Inflammatory macrophage treated with lipopolysaccharide for 1 hour (primary cell): ENCODE measurements at regions not wholly inside any gene's neighbourhood (a gene's known extent, or its start where the extent isn't known, plus 50 kb on each side); places are given as distances from the start of the nearest gene placed in this dataset.
"Not testable (repeated sequence)": the region's sequence is repeated elsewhere in the genome, so short reads cannot be mapped to it uniquely, and the experiment has no call there.

Experiments
- DNase-seq, 2 donors: peaks; one replicate each; pipeline ENCODE4 v3.0.0-alpha.2; 2020 to 2022

GRCh38 chr2:212858496-212858895 is 292.9 kb downstream of the IKZF2 start:
- no peak for DNase-seq

DNA sequence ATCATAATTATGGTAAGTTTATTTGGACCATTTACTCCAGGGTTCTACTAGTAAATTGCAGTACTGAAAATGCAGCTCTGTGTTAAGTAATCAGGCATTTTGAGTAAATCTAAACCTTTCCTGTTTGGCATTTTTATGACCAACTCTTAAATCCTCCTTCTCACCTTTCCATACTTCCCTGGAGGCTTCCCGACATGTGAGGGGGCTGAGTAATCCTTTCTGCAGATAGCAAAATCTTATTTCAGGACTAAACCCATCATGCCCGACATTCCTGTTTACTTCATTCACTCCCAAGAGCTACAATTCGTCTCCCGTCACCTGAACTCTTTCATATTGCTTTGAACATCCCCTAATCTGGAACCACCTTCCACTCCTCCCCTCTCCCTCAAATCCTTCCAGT is 296.6 kb downstream of the IKZF2 start:
- no peak for DNase-seq

DNA sequence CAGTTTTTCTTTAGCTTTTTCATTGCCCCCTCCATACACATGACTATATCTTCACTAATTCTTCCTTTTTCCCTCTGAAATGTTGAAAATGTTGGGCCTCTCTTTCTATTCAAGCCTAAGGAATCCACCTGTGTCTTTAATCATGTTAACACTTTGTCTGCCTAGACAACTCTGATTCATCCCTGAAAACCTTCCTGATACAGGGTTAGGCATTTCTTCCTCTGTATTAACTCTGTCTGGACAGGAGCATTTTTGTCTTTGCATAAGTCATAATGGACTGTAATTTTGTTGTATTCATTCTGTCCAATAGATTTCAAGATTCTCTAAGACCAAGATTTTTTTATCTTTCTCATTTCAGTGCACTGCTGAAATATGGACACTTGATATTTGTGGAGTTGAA is 297.3 kb downstream of the IKZF2 start:
- no peak for DNase-seq

- no peak for DNase-seq
These were observed 305.5 kb downstream of the IKZF2 start for GRCh38 chr2:212845941-212846340.

DNA sequence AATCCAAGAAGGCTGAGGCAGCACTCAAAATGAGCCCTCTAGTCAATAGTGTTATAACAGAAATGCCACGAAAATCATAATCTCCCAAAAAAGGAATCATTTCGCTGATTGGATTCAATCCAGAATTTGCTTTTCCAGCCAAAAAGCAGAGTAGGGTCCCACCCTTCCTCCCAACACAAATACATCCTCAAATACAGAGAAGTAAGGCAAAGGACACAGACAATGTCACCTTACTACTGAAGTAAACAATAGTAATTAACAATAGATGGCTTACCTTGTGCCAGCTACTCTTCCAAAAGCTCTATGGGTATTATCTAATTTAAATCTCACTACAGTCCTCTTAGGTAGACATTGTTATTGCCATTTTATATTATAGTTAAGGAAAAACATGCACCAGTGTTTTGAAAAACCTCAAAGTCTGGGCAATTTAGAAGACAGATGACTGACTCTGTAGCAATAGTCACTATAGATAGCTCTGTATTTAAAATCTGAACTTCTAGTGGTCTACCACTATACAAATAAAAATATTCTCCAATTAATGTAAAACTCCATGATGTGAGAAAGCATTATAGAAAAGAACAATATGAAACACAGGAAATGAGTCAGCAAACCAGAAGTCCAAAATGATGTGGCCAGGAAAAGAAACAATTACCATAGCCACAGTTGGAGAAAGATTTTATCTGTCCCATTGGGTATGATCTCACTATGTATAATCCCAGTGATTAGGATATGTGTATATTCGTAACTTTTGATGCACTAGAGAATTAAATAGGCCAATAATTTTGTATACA is 305.0 kb upstream of the ERBB4 start:
- no peak for DNase-seq

GRCh38 chr2:212842544-212843185 is 304.1 kb upstream of the ERBB4 start:
- DNase-seq: no peak

DNA sequence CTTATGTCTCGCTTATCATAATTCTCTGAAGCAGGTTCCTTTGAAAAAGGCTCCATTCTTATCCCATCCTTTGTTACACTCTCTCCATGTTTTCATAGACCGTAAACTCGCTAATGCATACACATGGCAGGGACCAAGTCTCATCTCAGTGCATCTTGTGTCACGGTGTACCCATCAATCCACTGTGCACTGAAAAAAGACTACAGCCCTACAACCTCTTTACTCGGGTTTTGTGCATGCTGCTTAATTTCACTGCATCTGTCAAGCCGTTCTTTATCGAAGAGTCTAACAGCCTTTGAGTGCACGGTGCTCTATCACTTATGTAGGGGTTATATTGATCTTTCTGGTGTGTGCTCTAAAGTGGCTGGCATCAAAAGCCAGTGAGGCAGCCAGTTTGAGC is 302.9 kb upstream of the ERBB4 start:
- DNase-seq: no peak

GRCh38 chr2:212832211-212833195 is 293.9 kb upstream of the ERBB4 start:
- DNase-seq: no peak

GRCh38 chr2:212831671-212832199 is 293.1 kb upstream of the ERBB4 start:
- no peak for DNase-seq

GRCh38 chr2:212816267-212816666 is 277.7 kb upstream of the ERBB4 start:
- no peak for DNase-seq

DNA sequence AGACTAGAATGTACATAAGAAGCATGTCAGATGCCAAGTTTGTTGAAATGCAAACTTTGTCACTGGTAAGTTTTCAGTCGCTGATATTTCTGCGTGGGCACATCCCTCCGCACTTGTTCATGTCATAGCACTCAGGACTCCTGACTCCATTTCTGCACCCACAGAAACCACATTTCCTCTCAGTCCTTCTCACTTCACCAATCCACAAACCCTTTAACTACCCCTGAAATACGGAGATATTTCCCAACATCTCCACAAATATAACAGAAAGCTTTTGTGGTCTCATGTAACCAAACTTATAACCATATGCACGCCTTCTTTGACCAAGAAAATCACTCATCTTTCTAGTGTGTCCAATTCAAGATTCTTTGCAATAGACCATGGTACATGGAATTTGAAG is 276.9 kb upstream of the ERBB4 start:
- no peak for DNase-seq

DNA sequence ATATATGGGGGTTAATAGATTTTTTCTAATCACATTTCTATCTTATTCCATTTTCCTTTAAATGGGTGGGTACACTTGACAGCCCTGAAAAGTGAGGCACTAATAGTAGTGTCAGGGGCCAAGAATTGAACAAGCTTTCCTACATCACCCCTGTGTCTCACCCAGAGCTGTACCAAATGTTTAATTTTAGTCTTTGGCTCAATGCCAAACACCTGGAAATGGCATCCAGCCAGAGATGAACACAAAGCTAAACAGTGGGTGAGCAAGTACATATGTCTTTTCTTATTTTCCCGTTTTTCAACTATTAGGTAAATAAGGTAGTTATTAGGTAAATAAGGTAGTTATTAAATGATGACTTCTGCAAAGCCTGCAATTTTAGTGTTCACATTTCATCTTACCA is 276.3 kb upstream of the ERBB4 start:
- no peak for DNase-seq

DNA sequence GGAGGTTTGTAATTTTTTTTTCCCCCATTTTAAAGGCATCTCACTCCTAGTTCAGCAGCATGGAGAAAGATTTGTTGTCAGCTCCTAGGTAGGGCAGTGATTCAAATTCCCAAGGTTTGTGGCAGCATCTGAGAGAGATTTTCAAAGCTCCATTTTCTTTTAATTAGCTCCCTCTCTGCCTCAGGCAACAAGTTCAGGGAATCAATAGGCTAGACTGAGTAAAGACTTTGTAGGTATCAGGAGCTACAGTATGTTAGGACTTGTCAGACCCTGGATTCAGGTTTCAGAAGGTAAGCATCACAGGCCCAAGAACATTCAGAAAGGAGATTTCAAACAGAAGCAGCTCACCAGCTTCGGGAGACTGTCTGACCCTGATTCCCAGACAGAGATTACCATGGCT is 273.3 kb upstream of the ERBB4 start:
- no peak for DNase-seq

- DNase-seq: no peak
These were observed 272.6 kb upstream of the ERBB4 start for GRCh38 chr2:212811036-212811805.

GRCh38 chr2:212797484-212798205 is 259.0 kb upstream of the ERBB4 start:
- DNase-seq: no peak

DNA sequence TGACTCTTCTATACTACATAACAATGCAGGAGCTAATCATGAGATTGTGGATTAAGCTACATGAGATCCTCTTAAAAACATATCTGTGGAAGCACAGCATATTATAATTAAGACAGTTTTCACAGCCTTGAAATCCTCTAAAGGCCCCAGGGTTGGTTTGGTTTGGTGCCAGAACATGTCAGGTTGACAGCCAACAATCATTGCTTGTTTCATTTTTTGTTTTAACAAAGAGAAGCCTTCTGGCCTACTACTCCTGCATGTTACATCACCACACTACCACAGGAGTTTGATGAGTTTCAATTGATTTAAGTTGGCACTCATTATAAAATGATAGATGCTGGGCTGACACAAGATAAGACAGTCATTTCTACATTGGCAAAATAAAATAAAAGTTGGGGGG is 255.9 kb upstream of the ERBB4 start:
- no peak for DNase-seq

DNA sequence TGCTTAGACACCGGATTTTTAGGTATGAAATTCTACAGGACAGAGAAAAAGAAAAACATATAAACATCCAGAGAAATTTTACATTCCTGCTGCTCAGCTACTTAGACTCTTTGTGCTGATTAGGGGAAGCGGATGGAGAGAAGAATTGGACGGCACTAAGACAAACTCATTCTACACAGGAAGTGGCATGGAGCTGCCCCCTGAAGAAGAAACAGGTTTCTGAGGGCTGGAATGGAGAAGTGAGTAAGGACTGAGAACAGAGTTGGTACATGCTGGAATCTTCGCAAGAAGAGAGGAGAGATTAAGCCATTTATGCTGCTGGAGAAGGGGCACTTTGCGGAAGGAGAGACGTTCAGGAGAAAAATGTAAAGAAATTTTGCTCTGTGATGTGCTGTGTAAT is 253.0 kb upstream of the ERBB4 start:
- DNase-seq: no peak

GRCh38 chr2:212786088-212786487 is 247.5 kb upstream of the ERBB4 start:
- not testable (repeated sequence) for DNase-seq

GRCh38 chr2:212777020-212777491 is 238.5 kb upstream of the ERBB4 start:
- DNase-seq: peak; percentile 13 to 62

DNA sequence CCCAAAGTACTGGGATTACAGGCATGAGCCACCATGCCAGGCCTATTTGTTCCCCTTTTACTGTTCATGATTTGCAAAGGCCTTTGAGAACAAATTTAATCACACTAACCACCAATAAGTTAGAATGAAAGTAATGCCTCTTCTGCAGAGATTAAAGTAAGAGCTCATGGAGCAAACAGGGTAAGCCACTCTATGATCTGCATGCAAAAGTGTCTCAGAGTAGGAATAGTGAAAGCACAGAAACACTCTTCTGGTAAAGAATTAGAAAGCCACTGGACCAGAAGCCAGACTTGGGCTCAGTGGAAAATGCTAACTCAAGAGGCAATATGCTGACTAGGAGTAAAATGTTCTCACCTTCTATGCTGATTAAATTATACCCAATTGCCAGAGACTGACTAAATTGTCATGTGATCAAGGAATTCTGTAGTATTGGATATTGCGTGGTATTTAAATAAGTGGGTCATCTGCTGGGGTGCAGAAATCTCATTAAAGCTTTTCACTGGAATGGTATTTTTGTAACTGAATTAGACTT is 235.3 kb upstream of the ERBB4 start:
- DNase-seq: no peak

GRCh38 chr2:212770240-212770639 is 231.6 kb upstream of the ERBB4 start:
- DNase-seq: no peak
